PC-3 (cell line): ENCODE measurements at regions not wholly inside any gene's neighbourhood (a gene's known extent, or its start where the extent isn't known, plus 50 kb on each side); places are given as distances from the start of the nearest gene placed in this dataset.

Source experiments
- ATAC-seq: fragments of 200-7000 bp; cut with Tn5 transposase; 2 replicates; pipeline ENCODE4 v1.9.1; 2020; ENCODE audit warnings: mild to moderate bottlenecking, moderate library complexity
- BruUV-seq: library from RNA; stranded (reverse); fragments of 400-500 nt; replicated peaks from 2 replicates; lab custom pipeline; 2021; lab: Mats Ljungman, UMichigan
- CTCF ChIA-PET: fragments of 300-600 bp; sonication (Branson Sonifier 250); formaldehyde crosslinking; loops from one replicate; lab custom pipeline; 2022; ENCODE audit warnings: antibody characterized with exemption; lab: Charles Lee
- POLR2A ChIA-PET: fragments of 300-600 bp; sonication (Branson Sonifier 250); formaldehyde crosslinking; loops from one replicate; lab custom pipeline; 2022; ENCODE audit warnings: antibody characterized with exemption; ENCODE audit not compliant: unreplicated experiment; lab: Charles Lee
- DNase-seq: peaks from one replicate; pipeline ENCODE4 v3.0.0-alpha.2; 2015
- H2AFZ ChIP-seq: fragments of 300-600 bp; sonication (generic); 2 replicates; pipeline ENCODE4 v1.6.0; 2016; ENCODE audit warnings: antibody characterized with exemption, low read length
- H3F3A ChIP-seq: fragments of 300-600 bp; sonication (generic); one replicate; pipeline ENCODE4 v1.6.0; 2017; ENCODE audit warnings: antibody characterized with exemption, low read length, control low read depth, mild to moderate bottlenecking; ENCODE audit not compliant: unreplicated experiment
- H3K27ac ChIP-seq: fragments of 300-600 bp; sonication (generic); 2 replicates; pipeline ENCODE4 v1.5.1; 2016; ENCODE audit warnings: mild to moderate bottlenecking, low read length
- H3K27me3 ChIP-seq: fragments of 300-600 bp; sonication (generic); 2 replicates; pipeline ENCODE4 v1.6.1; 2016; ENCODE audit warnings: low read length, mixed read lengths
- H3K36me3 ChIP-seq: fragments of 300-600 bp; sonication (generic); 2 replicates; pipeline ENCODE4 v1.6.1; 2016; ENCODE audit warnings: low read depth, mixed run types, low read length, mixed read lengths
- H3K4me1 ChIP-seq: fragments of 300-600 bp; sonication (generic); 2 replicates; pipeline ENCODE4 v1.5.1; 2016; ENCODE audit warnings: low read length; ENCODE audit not compliant: insufficient read depth
- H3K4me2 ChIP-seq: fragments of 300-600 bp; sonication (generic); 2 replicates; pipeline ENCODE4 v1.6.0; 2016; ENCODE audit warnings: low read length
- H3K4me3 ChIP-seq: fragments of 300-600 bp; sonication (generic); 2 replicates; pipeline ENCODE4 v1.5.1; 2016; ENCODE audit warnings: mild to moderate bottlenecking, low read length, mixed read lengths
- H3K79me2 ChIP-seq: fragments of 300-600 bp; sonication (generic); 2 replicates; pipeline ENCODE4 v1.6.1; 2017; ENCODE audit warnings: low read length, mixed read lengths
- H3K9ac ChIP-seq: fragments of 300-600 bp; sonication (generic); 2 replicates; pipeline ENCODE4 v1.6.0; 2016; ENCODE audit warnings: mild to moderate bottlenecking, low read length
- H3K9me2 ChIP-seq: fragments of 300-600 bp; sonication (generic); replicated peaks from 2 replicates; pipeline ENCODE4 v1.6.1; 2016; ENCODE audit warnings: mixed run types, low read length, mixed read lengths
- H3K9me3 ChIP-seq: fragments of 300-600 bp; sonication (generic); 2 replicates; pipeline ENCODE4 v1.6.1; 2016; ENCODE audit warnings: low read length, mixed read lengths
- H4K20me1 ChIP-seq: fragments of 300-600 bp; sonication (generic); 2 replicates; pipeline ENCODE4 v1.6.1; 2016; ENCODE audit warnings: low read length, mixed read lengths
- CTCF ChIP-seq: fragments of 300-600 bp; sonication (generic); conservative IDR thresholded peaks from 2 replicates; pipeline ENCODE4 v1.5.1; 2017; ENCODE audit warnings: antibody characterized with exemption, low read depth, mild to moderate bottlenecking, low read length
- EZH2 ChIP-seq: fragments of 300-600 bp; sonication (generic); IDR thresholded peaks from one replicate; pipeline ENCODE4 v1.6.1; 2017; ENCODE audit warnings: antibody characterized with exemption, mild to moderate bottlenecking, low read length; ENCODE audit not compliant: unreplicated experiment
- EZH2phosphoT487 ChIP-seq: fragments of 300-600 bp; sonication (generic); IDR thresholded peaks from 2 replicates; pipeline ENCODE4 v1.6.1; 2018; ENCODE audit warnings: mild to moderate bottlenecking, antibody characterized with exemption, low read length, borderline replicate concordance
- intact Hi-C: fragments of 100-400 bp; cut with micrococcal nuclease; formaldehyde crosslinking; loops from 2 replicates; pipeline ENCODE4 v1.9.0; 2023

GRCh38 chr2:104915107-104915793 is 61.3 kb downstream of the POU3F3 start:
- ChIA-PET CTCF (no interaction called here), POLR2A (no interaction called here)
- Histone ChIP-seq H3K9me2 (no peaks in the 10 kb centered on the region), H3K4me3 (no peak overlapping the region), H3K4me2 (no peak overlapping the region), H3K9me3 (no peaks in the 10 kb centered on the region), H3K79me2 (no peaks in the 10 kb centered on the region), H3K27ac (no peak overlapping the region), H3K27me3 (peaks cover 53% of the 10 kb centered on the region), H3K36me3 (no peaks in the 10 kb centered on the region), H2AFZ (no peak overlapping the region), H3F3A (no peaks in the 10 kb centered on the region), H4K20me1 (no peaks in the 10 kb centered on the region), H3K4me1 (no peaks in the 10 kb centered on the region), H3K9ac (no peak overlapping the region)
- no peak for DNase-seq
- no peak for TF ChIP-seq CTCF
- TF ChIP-seq EZH2: no peak
- no peak for TF ChIP-seq EZH2phosphoT487
- no peak for ATAC-seq
- BruUV-seq: no TSS peak
- intact Hi-C loops: no loop called here

GRCh38 chr2:104919127-104919526 is 65.2 kb downstream of the POU3F3 start:
- no peaks in the 10 kb centered on the region for H4K20me1 ChIP-seq
- no peak overlapping the region for H3K4me2 ChIP-seq
- H3K9me2 ChIP-seq: no peaks in the 10 kb centered on the region
- no peaks in the 10 kb centered on the region for H3K79me2 ChIP-seq
- DNase-seq (peak; percentile 16), ATAC-seq (no peak)
- ChIA-PET CTCF (no interaction called here), POLR2A (no interaction called here)
- intact Hi-C loops: no loop called here
- no peaks in the 10 kb centered on the region for H3F3A ChIP-seq
- no peak for TF ChIP-seq CTCF
- TF ChIP-seq EZH2: no peak
- no peak for TF ChIP-seq EZH2phosphoT487
- H3K4me3 ChIP-seq: no peak overlapping the region
- no peak overlapping the region for H3K27ac ChIP-seq
- H3K36me3 ChIP-seq: no peaks in the 10 kb centered on the region
- BruUV-seq: no TSS peak
- no peak overlapping the region for H3K9ac ChIP-seq
- no peak overlapping the region for H2AFZ ChIP-seq
- H3K27me3 ChIP-seq: peaks cover 33% of the 10 kb centered on the region
- H3K9me3 ChIP-seq: no peaks in the 10 kb centered on the region
- H3K4me1 ChIP-seq: no peaks in the 10 kb centered on the region

GRCh38 chr2:104923665-104924064 is 69.8 kb downstream of the POU3F3 start:
- no peak; the same call in 1 of the 2 replicates for TF ChIP-seq CTCF
- no peak for TF ChIP-seq EZH2phosphoT487
- no peak for TF ChIP-seq EZH2
- Histone ChIP-seq H2AFZ (no peak overlapping the region), H3K4me2 (no peak overlapping the region), H3K27ac (no peak overlapping the region), H3K4me3 (no peak overlapping the region), H3K9me3 (no peaks in the 10 kb centered on the region), H3K36me3 (no peaks in the 10 kb centered on the region), H3K79me2 (no peaks in the 10 kb centered on the region), H4K20me1 (no peaks in the 10 kb centered on the region), H3K27me3 (peaks cover 40% of the 10 kb centered on the region), H3K9ac (no peak overlapping the region), H3K9me2 (no peaks in the 10 kb centered on the region), H3F3A (no peaks in the 10 kb centered on the region), H3K4me1 (no peaks in the 10 kb centered on the region)
- ATAC-seq (no peak; the same call in 1 of the 2 replicates), DNase-seq (peak; percentile 18)
- ChIA-PET CTCF (interaction anchor here (0.8 kb wide), 1 partner anchor 74 kb away, joined by 4 read pairs; no protein-coding TSS in a partner anchor), POLR2A (no interaction called here)
- intact Hi-C loops: no loop called here
- no TSS peak for BruUV-seq
